Stomach (tissue), 8 donors: ENCODE measurements at regions not wholly inside any gene's neighbourhood (a gene's known extent, or its start where the extent isn't known, plus 50 kb on each side); places are given as distances from the start of the nearest gene placed in this dataset.

ENCODE experiments used
- DNase-seq, 2 donors: peaks; one replicate each; pipeline versions ENCODE4 v3.0.0 to v3.0.0-alpha.2; 2013 to 2019
- H3K27ac ChIP-seq, 5 donors: fragments of 200-600 bp in 4 of 5; sonication (generic) in 4 of 5; one replicate each; pipeline ENCODE4 v1.5.1; 2013 to 2019; ENCODE audit warnings: mild to moderate bottlenecking in 1 of 5, moderate library complexity in 1 of 5
- H3K27me3 ChIP-seq, 3 donors: fragments of 200-600 bp; sonication (generic); one replicate each; pipeline ENCODE4 v1.5.1; 2017 to 2019; ENCODE audit warnings: mixed run types in 1 of 3
- H3K36me3 ChIP-seq, 4 donors: fragments of 200-600 bp; sonication (generic); 1 replicate in 3 of 4; 2 replicates in 1 of 4; pipeline ENCODE4 v1.5.1; 2016 to 2019
- H3K4me1 ChIP-seq, 4 donors: fragments of 200-600 bp; sonication (generic); one replicate each; pipeline ENCODE4 v1.5.1; 2016 to 2019
- H3K4me3 ChIP-seq, 4 donors: fragments of 200-600 bp; sonication (generic) in 3 of 4; one replicate each; pipeline ENCODE4 v1.5.1; 2016 to 2019; ENCODE audit warnings: mild to moderate bottlenecking in 1 of 4
- H3K9me3 ChIP-seq, 4 donors: fragments of 200-600 bp; sonication (generic); one replicate each; pipeline ENCODE4 v1.5.1; 2016 to 2019
- EP300 ChIP-seq: sonication (generic); formaldehyde crosslinking; IDR thresholded peaks from one replicate; pipeline ENCODE4 v1.6.1; 2017; ENCODE audit warnings: antibody characterized with exemption
- POLR2A ChIP-seq, 4 donors: fragments of 450-650 bp; IDR thresholded peaks; one replicate each; pipeline ENCODE4 v1.6.1; 2016; ENCODE audit warnings: antibody characterized with exemption in 4 of 4, control low read depth in 2 of 4, mild to moderate bottlenecking in 1 of 4, moderate library complexity in 1 of 4
- POLR2AphosphoS5 ChIP-seq, 3 donors: sonication (generic); formaldehyde crosslinking; IDR thresholded peaks; one replicate each; pipeline ENCODE4 v1.6.1; 2016; ENCODE audit warnings: antibody characterized with exemption in 3 of 3
- WGBS, 5 donors: extraction: QIAGEN DNeasy Blood & Tissue Kit in 3 of 5; methylation state at CpG; one replicate each; pipeline versions ENCODE4 v1.1.5 to v1.1.7; 2013 to 2018; 5-methylcytosine and 5-hydroxymethylcytosine counted together
- intact Hi-C: fragments of 100-400 bp; cut with DNase I; formaldehyde crosslinking; loops from one replicate; pipeline ENCODE4 v1.15.1; 2023; ENCODE audit warnings: low total_unique reads
- TF ChIP-seq, protein P1 (sequence below), 7 experiments: fragments of 450-650 bp in 4 of 7; fragments of 200-600 bp in 3 of 7; sonication (generic) in 3 of 7; IDR thresholded peaks; one replicate each; pipeline ENCODE4 v1.5.1; 2016 to 2019; ENCODE audit warnings: antibody characterized with exemption in 7 of 7, control low read depth in 2 of 7, mild to moderate bottlenecking in 1 of 7
- donor health status: healthy with polysubstance abuse.
- donor health status: Bipolar disorder and iron deficiency.
- donor health status: healthy.

DNA sequence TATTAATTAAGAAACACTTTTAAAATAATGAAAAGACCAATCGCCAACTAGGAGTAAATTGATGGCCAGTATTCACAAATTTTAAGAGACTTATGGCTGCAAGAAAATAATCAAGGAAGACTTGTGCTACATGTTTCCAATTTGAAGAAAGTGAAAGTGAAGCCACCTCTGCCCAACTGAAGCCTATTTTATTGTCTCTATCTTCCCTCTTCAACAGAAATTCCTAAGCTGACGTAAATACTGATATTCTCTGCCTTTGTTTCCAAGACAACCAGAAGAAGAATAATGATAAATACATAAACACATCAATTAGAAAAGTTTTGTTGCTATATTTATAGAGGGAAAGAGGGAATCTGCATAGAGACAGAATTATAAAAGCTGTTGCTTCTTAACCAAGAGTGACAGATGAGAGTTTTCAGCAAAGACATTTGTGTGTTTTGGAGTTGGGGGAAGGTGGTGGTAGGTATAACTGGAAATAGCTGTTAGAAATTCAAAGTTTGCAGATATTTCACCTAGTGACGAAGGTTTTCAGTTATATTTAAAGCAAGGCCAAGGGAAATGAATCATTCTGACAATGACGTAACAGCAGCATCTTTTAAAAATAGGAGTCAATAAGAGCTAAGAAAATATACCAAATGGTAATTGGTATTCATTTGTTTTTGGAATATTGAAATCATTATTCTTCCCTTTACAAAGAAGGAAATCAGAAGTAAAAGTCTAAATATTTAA is 576.6 kb upstream of the SORCS1 start:
- Histone ChIP-seq H3K36me3 (no peaks in the 10 kb centered on the region), H3K27me3 (no peaks in the 10 kb centered on the region), H3K27ac (no peak overlapping the region), H3K9me3 (no peaks in the 10 kb centered on the region), H3K4me3 (no peak overlapping the region), H3K4me1 (no peaks in the 10 kb centered on the region)
- no peak for TF ChIP-seq POLR2AphosphoS5 (IDR thresholded peaks at IDR 0.05)
- TF ChIP-seq, protein P1, sequence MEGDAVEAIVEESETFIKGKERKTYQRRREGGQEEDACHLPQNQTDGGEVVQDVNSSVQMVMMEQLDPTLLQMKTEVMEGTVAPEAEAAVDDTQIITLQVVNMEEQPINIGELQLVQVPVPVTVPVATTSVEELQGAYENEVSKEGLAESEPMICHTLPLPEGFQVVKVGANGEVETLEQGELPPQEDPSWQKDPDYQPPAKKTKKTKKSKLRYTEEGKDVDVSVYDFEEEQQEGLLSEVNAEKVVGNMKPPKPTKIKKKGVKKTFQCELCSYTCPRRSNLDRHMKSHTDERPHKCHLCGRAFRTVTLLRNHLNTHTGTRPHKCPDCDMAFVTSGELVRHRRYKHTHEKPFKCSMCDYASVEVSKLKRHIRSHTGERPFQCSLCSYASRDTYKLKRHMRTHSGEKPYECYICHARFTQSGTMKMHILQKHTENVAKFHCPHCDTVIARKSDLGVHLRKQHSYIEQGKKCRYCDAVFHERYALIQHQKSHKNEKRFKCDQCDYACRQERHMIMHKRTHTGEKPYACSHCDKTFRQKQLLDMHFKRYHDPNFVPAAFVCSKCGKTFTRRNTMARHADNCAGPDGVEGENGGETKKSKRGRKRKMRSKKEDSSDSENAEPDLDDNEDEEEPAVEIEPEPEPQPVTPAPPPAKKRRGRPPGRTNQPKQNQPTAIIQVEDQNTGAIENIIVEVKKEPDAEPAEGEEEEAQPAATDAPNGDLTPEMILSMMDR (IDR thresholded peaks at IDR 0.05): no peak
- no peak for TF ChIP-seq EP300
- no peak for TF ChIP-seq POLR2A (IDR thresholded peaks at IDR 0.05)
- no peak for DNase-seq
- WGBS, 5 donors: 59 to 69% (median 66%) methylated on average over 4 of the region's 4 CpGs
- intact Hi-C loops: no loop called here

DNA sequence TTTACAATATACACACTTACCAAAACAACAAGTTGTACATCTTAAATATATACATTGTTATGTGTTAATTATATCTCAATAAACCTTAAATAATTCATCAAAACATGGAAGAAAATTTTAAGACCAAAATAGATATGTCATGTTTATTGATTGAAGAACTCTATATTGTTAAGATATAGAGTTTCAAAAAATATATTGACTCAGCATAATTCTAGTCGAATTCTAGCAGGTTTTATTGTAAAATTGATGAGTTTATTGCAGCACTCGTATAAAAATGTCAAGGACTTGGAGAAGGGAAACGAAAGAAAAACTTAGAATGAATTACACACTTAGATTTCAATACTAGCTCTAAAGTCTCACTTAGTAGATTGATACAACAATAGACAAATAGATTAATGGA is 575.4 kb upstream of the SORCS1 start:
- H3K4me1 ChIP-seq: no peaks in the 10 kb centered on the region
- H3K27me3 ChIP-seq: no peaks in the 10 kb centered on the region
- WGBS, 5 donors: 76 to 87% (median 82%) methylated on average over 3 of the region's 3 CpGs
- DNase-seq: no peak
- TF ChIP-seq POLR2A (IDR thresholded peaks at IDR 0.05) (no peak), POLR2AphosphoS5 (IDR thresholded peaks at IDR 0.05) (no peak), EP300 (no peak)
- TF ChIP-seq, protein P1 (IDR thresholded peaks at IDR 0.05): no peak
- H3K27ac ChIP-seq: no peak overlapping the region
- H3K4me3 ChIP-seq: no peak overlapping the region
- no peaks in the 10 kb centered on the region for H3K36me3 ChIP-seq
- H3K9me3 ChIP-seq: peaks cover 0 to 2% (median under 1%) of the 10 kb centered on the region in 4 donors
- intact Hi-C loops: no loop called here

DNA sequence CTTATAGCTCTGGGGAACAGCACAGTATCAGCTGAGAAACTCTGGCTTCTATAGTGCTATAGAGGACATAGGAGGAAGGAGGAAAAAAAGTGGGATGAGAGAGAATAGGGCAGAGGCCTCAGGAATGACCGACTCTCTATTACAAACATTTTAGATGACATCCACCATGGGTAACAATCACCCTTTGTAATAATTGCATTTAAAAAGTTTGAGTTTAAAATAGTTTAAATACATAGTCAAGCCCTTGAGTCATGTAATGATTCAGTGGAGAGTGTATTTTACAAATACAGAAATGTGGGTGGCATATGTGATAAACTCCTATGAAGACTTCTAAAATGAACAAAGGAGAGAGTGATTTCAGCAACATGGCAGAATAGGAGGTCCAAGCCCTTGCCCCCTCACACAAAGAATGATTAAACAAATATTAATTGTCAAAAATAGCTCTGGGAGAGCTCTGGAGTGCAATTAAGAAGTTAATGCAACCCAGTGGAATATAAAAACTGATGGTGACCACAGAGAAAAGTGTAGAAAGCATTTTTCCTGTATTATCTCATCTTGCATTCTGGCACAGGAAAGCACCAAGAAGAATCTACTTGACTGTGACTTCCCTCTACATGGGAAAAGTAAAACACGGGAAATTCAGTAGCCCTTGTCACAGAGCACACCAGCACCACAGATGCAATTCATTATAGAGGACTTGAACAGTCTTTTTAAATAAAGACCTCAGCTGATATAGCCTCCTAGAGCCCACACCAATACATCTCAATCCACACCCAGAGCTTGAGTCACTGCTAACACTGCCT is 569.0 kb upstream of the SORCS1 start:
- no peaks in the 10 kb centered on the region for H3K27me3 ChIP-seq
- H3K27ac ChIP-seq: no peak overlapping the region
- no peak overlapping the region for H3K4me3 ChIP-seq
- DNase-seq: no peak
- no peaks in the 10 kb centered on the region for H3K4me1 ChIP-seq
- intact Hi-C loops: no loop called here
- H3K9me3 ChIP-seq: peaks cover 0 to 22% (median 11%) of the 10 kb centered on the region in 4 donors
- WGBS, 5 donors: 38 to 83% (median 78%) methylated on average over 2 of the region's 2 CpGs
- no peaks in the 10 kb centered on the region for H3K36me3 ChIP-seq
- no peak for TF ChIP-seq POLR2AphosphoS5 (IDR thresholded peaks at IDR 0.05)
- TF ChIP-seq, protein P1 (IDR thresholded peaks at IDR 0.05): no peak
- TF ChIP-seq EP300: no peak
- no peak for TF ChIP-seq POLR2A (IDR thresholded peaks at IDR 0.05)

DNA sequence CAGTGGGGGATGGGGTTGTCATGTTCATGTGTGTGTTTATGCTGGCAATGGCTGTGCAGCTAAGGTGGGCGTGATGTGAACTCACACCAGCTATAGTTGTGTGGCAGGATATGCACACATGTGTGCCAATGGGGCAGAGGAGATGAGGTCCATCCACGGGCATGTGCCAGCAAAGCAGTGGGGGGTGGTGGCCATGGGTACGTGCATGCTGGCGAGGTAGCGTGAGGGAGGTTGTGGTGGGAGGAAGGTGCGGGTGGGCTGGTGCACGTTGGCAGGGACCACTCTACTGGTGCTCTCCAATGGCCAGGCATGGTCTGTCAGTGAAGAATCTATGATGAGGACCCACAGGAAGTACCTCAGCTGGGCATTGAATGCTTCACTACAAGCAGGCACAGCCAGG is 567.5 kb upstream of the SORCS1 start:
- Histone ChIP-seq H3K9me3 (peaks cover 0 to 22% (median 11%) of the 10 kb centered on the region in 4 donors), H3K27ac (no peak overlapping the region), H3K4me1 (no peaks in the 10 kb centered on the region), H3K36me3 (no peaks in the 10 kb centered on the region), H3K4me3 (no peak overlapping the region), H3K27me3 (no peaks in the 10 kb centered on the region)
- intact Hi-C loops: no loop called here
- no peak for TF ChIP-seq EP300
- no peak for TF ChIP-seq POLR2A (IDR thresholded peaks at IDR 0.05)
- TF ChIP-seq POLR2AphosphoS5 (IDR thresholded peaks at IDR 0.05): no peak
- TF ChIP-seq, protein P1 (IDR thresholded peaks at IDR 0.05): no peak
- DNase-seq: no peak
- 90 to 96% (median 93%) methylated on average over 7 of the region's 7 CpGs for WGBS, 5 donors
